Head of caudate nucleus (tissue), 42 donors: ENCODE measurements at regions not wholly inside any gene's neighbourhood (a gene's known extent, or its start where the extent isn't known, plus 50 kb on each side); places are given as distances from the start of the nearest gene placed in this dataset.
"Not testable (repeated sequence)": the region's sequence is repeated elsewhere in the genome, so short reads cannot be mapped to it uniquely, and the experiment has no call there.

Experiments
- DNase-seq, 42 donors: peaks; one replicate each; pipeline versions ENCODE4 v3.0.0 to v3.0.0-alpha.2; 2020 to 2021; ENCODE audit warnings: mixed read lengths in 7 of 42
- intact Hi-C: fragments of 100-400 bp; cut with DNase I; formaldehyde crosslinking; loops from one replicate; pipeline ENCODE4 v1.15.0; 2022

- intact Hi-C loops: no loop called here
- no peak for DNase-seq
Measured at GRCh38 chr6:155847711-155848110, 392.1 kb upstream of the NOX3 start.

GRCh38 chr6:155837474-155837873 is 381.8 kb upstream of the NOX3 start:
- intact Hi-C loops: no loop called here
- DNase-seq: no peak

GRCh38 chr6:155832596-155832995 is 377.0 kb upstream of the NOX3 start:
- DNase-seq: no peak
- intact Hi-C loops: no loop called here

DNA sequence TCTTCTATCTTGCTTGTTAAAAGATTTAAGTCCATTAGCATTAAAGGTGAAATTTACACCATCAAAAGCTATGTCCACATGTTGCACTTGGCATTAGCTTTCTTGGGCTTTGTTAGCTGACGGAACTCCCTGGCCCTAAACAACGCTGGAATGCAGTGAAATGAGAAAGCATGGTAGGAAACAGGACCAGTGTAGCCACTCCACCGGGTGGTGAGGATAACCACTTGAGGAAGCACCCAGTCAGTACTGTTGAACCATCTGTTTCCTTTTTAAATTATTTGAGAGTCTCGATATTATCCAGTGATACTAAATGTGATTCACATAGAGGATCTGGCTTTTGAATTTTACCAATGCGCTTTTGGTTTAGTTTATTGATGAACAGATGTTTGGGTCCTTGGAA is 374.9 kb upstream of the NOX3 start:
- intact Hi-C loops: no loop called here
- no peak for DNase-seq

DNA sequence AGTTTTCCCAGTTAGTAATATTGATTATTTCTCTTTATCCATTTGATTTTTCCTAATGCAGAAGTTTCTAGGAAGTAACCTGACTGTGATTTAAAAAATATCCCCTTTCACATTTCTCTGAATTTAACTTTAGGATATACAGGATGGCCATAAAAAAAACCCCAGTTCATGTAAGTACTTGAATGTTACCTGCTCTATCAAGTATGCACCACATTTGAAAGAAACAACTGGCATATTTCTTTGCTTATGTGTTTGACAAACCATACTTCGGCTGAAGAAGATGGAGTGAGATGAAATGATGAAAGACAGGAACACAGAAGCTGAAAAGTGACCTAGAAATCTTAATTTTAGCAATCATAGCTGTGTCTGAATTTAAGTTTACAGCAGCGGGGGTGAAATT is 374.0 kb upstream of the NOX3 start:
- intact Hi-C loops: no loop called here
- no peak for DNase-seq

- intact Hi-C loops: no loop called here
- DNase-seq: no peak
Measured at GRCh38 chr6:155828989-155829388, 373.4 kb upstream of the NOX3 start.

DNA sequence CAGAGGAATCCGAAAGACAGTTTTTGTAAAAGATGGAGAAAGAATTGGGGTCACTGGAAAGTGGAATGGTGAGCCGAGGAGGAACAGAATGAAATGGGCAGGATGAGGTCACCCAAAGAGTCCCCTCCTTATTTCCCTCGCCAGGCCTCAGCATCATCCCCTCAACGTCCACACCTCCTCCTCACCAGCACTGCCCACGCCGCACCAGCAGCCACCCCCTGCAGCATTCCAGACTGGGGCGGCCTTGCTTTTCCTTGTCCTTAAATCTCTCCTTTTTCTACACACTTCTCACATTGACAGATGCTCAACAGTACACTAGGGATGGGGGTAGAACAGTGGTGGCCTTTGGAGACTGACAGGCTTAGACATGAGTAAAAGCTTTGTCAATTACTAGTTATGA is 363.1 kb upstream of the NOX3 start:
- no peak for DNase-seq
- intact Hi-C loops: no loop called here

DNA sequence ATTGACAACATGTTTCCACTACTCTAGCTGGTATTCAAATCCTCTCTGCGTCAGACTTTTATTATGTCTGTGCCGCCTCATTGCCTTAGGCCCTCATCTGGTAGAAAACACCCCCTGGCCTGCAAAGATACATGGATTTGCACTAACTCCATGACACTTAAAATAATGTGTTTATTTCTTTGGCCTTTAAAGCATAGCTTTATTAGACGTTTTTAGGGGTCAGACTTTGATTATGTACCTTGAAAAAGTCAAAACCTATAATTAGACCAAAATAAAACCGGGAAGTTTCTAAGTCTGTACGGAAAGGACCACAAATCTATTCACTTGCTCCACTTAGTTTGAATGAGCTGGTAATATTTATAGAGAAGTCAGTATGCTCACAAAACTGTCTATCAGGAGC is 357.9 kb upstream of the NOX3 start:
- intact Hi-C loops: no loop called here
- no peak for DNase-seq

DNA sequence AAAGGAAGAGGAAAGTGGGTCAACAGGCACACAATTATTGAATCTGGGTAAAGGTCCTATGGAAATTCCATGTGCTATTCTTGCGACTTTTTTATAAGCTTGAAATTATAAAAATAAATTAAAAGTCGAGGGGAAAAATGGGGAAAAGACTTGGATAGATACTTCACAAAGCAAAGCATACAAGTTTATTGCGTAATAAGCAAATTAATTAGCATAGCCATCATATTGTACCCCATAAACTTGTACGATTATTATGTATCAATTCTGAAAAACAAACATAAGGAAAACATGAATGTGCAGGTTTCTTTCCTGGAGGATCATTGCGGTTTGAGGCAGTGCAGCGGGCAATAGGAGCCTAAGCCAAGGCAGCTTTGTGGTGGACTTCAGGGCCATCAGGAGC is 351.6 kb upstream of the NOX3 start:
- no peak for DNase-seq
- intact Hi-C loops: no loop called here

GRCh38 chr6:155801046-155801445 is 345.4 kb upstream of the NOX3 start:
- DNase-seq: no peak
- intact Hi-C loops: no loop called here

DNA sequence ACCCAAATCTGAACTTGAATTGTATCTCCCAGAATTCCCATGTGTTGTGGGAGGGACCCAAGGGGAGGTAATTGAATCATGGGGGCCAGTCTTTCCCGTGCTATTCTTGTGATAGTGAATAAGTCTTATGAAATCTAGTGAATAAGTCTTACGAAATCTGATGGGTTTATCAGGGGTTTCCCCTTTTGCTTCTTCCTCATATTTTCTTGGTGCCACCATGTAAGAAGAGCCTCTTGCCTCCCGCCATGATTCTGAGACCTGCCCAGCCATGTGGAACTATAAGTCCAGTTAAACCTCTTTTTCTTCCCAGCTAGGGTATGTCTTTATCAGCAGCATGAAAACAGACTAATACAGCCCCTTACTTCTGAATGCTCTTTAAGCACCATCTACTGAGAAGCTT is 343.2 kb upstream of the NOX3 start:
- DNase-seq, intact Hi-C loops: not testable (repeated sequence)

DNA sequence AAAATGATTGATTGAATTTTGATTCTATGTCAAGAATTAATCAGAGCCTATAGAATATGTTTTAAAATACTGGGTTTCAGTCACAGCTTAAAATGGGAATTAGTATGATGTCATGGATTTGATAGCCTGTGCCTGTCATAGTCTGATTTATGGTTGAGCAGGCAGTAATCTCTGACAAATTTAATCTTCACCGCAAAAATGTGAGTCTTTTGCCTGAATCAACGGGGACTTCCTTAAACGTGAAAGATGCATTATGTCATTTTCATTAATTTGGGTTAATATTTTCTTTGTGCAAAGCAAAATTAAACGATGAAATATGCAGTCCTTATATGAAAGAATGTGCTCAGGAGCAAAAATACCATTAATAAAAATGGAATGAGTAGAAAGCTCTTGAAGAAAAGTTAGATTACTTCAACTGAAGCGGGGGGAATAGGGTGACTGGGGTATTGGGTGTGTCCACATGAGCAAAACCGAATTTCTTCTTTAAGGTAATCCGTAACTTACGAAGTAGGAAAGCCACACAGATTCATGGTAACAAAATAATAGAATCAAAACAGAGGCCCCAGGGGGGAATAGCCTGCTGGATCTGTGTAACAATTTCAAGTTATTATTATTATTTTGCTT is 339.6 kb upstream of the NOX3 start:
- DNase-seq: no peak
- intact Hi-C loops: no loop called here

GRCh38 chr6:155791891-155792290 is 336.3 kb upstream of the NOX3 start:
- intact Hi-C loops: no loop called here
- no peak for DNase-seq

- DNase-seq: no peak
- intact Hi-C loops: no loop called here
Measured at GRCh38 chr6:155791186-155791585, 335.5 kb upstream of the NOX3 start.

- DNase-seq: no peak
- intact Hi-C loops: no loop called here
Measured at GRCh38 chr6:155787168-155787567, 331.5 kb upstream of the NOX3 start.

GRCh38 chr6:155786528-155786927 is 330.9 kb upstream of the NOX3 start:
- no peak for DNase-seq
- intact Hi-C loops: no loop called here

GRCh38 chr6:155782739-155783459 is 327.3 kb upstream of the NOX3 start:
- no peak for DNase-seq
- intact Hi-C loops: no loop called here

GRCh38 chr6:155782320-155782731 is 326.7 kb upstream of the NOX3 start:
- intact Hi-C loops: no loop called here
- no peak for DNase-seq

GRCh38 chr6:155779456-155779855 is 323.8 kb upstream of the NOX3 start:
- intact Hi-C loops: no loop called here

GRCh38 chr6:155778336-155778735 is 322.7 kb upstream of the NOX3 start:
- intact Hi-C loops: no loop called here
- DNase-seq: no peak

More at GRCh38 chr6:155779456-155779855, 323.8 kb upstream of the NOX3 start:
- no peak for DNase-seq

GRCh38 chr6:155771822-155772221 is 316.2 kb upstream of the NOX3 start:
- DNase-seq: no peak
- intact Hi-C loops: no loop called here
